B cell (primary cell): ENCODE measurements at regions not wholly inside any gene's neighbourhood (a gene's known extent, or its start where the extent isn't known, plus 50 kb on each side); places are given as distances from the start of the nearest gene placed in this dataset.

Experiments used
- ATAC-seq: fragments of 200-7000 bp; cut with Tn5 transposase; one replicate; pipeline ENCODE4 v1.10.0; 2021; ENCODE audit warnings: low read depth, mild to moderate bottlenecking, moderate number of reproducible peaks, moderate library complexity
- CTCF ChIA-PET: fragments of 350-600 bp; sonication (Branson Sonifier 250); formaldehyde crosslinking; loops from one replicate; lab custom pipeline; 2021; ENCODE audit warnings: antibody characterized with exemption, inconsistent platforms; lab: Charles Lee
- POLR2A ChIA-PET: fragments of 350-600 bp; sonication (Branson Sonifier 250); formaldehyde crosslinking; loops from one replicate; lab custom pipeline; 2021; ENCODE audit warnings: antibody characterized with exemption; lab: Charles Lee
- DNase-seq: peaks from one replicate; pipeline ENCODE4 v3.0.0; 2013
- H2AFZ ChIP-seq: 2 replicates; pipeline ENCODE4 v1.6.1; 2012; ENCODE audit warnings: mild to moderate bottlenecking, low read depth, low read length; ENCODE audit not compliant: insufficient read depth, poor library complexity, severe bottlenecking
- H3K27ac ChIP-seq, 2 donors: 1 replicate in 1 of 2; 2 replicates in 1 of 2; pipeline ENCODE4 v1.5.1; 2012 to 2013; ENCODE audit warnings: low read length in 2 of 2, mild to moderate bottlenecking in 2 of 2, moderate library complexity in 1 of 2
- H3K27me3 ChIP-seq, 4 experiments: fragments of 200-600 bp in 1 of 4; sonication (generic) in 1 of 4; replicated peaks in 1 of 4; 1 replicate in 2 of 4; 2 replicates in 2 of 4; pipeline versions ENCODE4 v1.6.1 to v1.7.0; 2013 to 2016; ENCODE audit warnings: low read length in 3 of 4, mild to moderate bottlenecking in 2 of 4, mixed read lengths in 1 of 4, moderate library complexity in 1 of 4; ENCODE audit not compliant: insufficient read depth in 4 of 4, control insufficient read depth in 3 of 4; ENCODE audit errors: control extremely low read depth in 1 of 4
- H3K36me3 ChIP-seq, 2 experiments: replicated peaks in 1 of 2; 1 replicate in 1 of 2; 2 replicates in 1 of 2; pipeline versions ENCODE4 v1.6.1 to v1.7.1; 2013; ENCODE audit warnings: low read length in 1 of 2; ENCODE audit not compliant: insufficient read depth in 2 of 2, control insufficient read depth in 1 of 2; ENCODE audit errors: control extremely low read depth in 1 of 2, extremely low read depth in 1 of 2
- H3K4me1 ChIP-seq, 2 donors: fragments of 200-600 bp in 1 of 2; sonication (generic) in 1 of 2; 1 replicate in 1 of 2; 2 replicates in 1 of 2; pipeline versions ENCODE4 v1.5.1 to v1.6.1; 2013 to 2017; ENCODE audit warnings: low read length in 2 of 2; ENCODE audit not compliant: control insufficient read depth in 2 of 2, insufficient read depth in 2 of 2
- H3K4me2 ChIP-seq: replicated peaks from 2 replicates; pipeline ENCODE3; 2012; ENCODE audit warnings: mild to moderate bottlenecking, low read depth, low read length; ENCODE audit not compliant: poor library complexity, severe bottlenecking
- H3K4me3 ChIP-seq, 5 experiments: fragments of 200-600 bp in 1 of 5; sonication (generic) in 1 of 5; 1 replicate in 3 of 5; 2 replicates in 2 of 5; pipeline versions ENCODE4 v1.5.1 to v1.7.0; 2011 to 2016; ENCODE audit warnings: low read length in 4 of 5, mild to moderate bottlenecking in 4 of 5, low read depth in 2 of 5, control low read depth in 1 of 5, moderate library complexity in 1 of 5; ENCODE audit not compliant: insufficient read depth in 1 of 5; ENCODE audit errors: control extremely low read depth in 1 of 5, extremely low read depth in 1 of 5
- H3K79me2 ChIP-seq: fragments of 200-600 bp; sonication (generic); one replicate; pipeline ENCODE4 v1.6.0; 2016; ENCODE audit warnings: low read length; ENCODE audit not compliant: control insufficient read depth, insufficient read depth
- H3K9ac ChIP-seq: fragments of 200-600 bp; sonication (generic); 2 replicates; pipeline ENCODE4 v1.6.1; 2017; ENCODE audit warnings: mild to moderate bottlenecking, low read length, moderate library complexity
- H3K9me3 ChIP-seq, 3 donors: one replicate each; pipeline versions ENCODE4 v1.6.1 to v1.7.1; 2013; ENCODE audit warnings: low read length in 2 of 3; ENCODE audit not compliant: control insufficient read depth in 2 of 3, insufficient read depth in 1 of 3; ENCODE audit errors: control extremely low read depth in 1 of 3
- H4K20me1 ChIP-seq: 2 replicates; pipeline ENCODE4 v1.6.0; 2012; ENCODE audit warnings: mild to moderate bottlenecking, low read length; ENCODE audit not compliant: insufficient read depth, control insufficient read depth, poor library complexity, severe bottlenecking
- H3K27ac Mint-ChIP-seq: one replicate; pipeline ENCODE4 v1.8.0; 2021; ENCODE audit warnings: mixed read lengths
- H3K27me3 Mint-ChIP-seq: one replicate; pipeline ENCODE4 v1.8.0; 2021; ENCODE audit warnings: mixed read lengths
- H3K4me1 Mint-ChIP-seq: one replicate; pipeline ENCODE4 v1.8.0; 2021; ENCODE audit warnings: mixed read lengths
- H3K4me3 Mint-ChIP-seq: one replicate; pipeline ENCODE4 v1.8.0; 2021; ENCODE audit warnings: mixed read lengths
- H3K9me3 Mint-ChIP-seq: one replicate; pipeline ENCODE4 v1.8.0; 2022; ENCODE audit warnings: mixed read lengths; ENCODE audit not compliant: insufficient read depth
- CTCF ChIP-seq: fragments of 200-600 bp; IDR thresholded peaks from one replicate; pipeline ENCODE4 v1.8.0; 2022; ENCODE audit warnings: antibody characterized with exemption, mild to moderate bottlenecking
- EZH2 ChIP-seq: IDR thresholded peaks from 2 replicates; pipeline ENCODE4 v1.6.1; 2012; ENCODE audit warnings: borderline replicate concordance, low read depth, mild to moderate bottlenecking, moderate library complexity, low read length; ENCODE audit not compliant: insufficient read depth, poor library complexity, severe bottlenecking
- WGBS: methylation state at CpG from one replicate; pipeline ENCODE4 v1.1.5; 2013; ENCODE audit warnings: missing lambda C conversion rate; ENCODE audit not compliant: insufficient coverage; 5-methylcytosine and 5-hydroxymethylcytosine counted together
- intact Hi-C: fragments of 100-400 bp; cut with micrococcal nuclease; formaldehyde crosslinking; loops from one replicate; pipeline ENCODE4 v1.10.0; 2022

GRCh38 chr16:80902306-80903110, 98.1 kb upstream of the CDYL2 start:
- H2AFZ ChIP-seq = no peak overlapping the region
- intact Hi-C loops = no loop called here
- ATAC-seq = no peak
- no peaks in the 10 kb centered on the region for H3K36me3 ChIP-seq
- no peak for TF ChIP-seq CTCF
- TF ChIP-seq EZH2 = no peak
- H4K20me1 ChIP-seq = no peaks in the 10 kb centered on the region
- H3K27ac ChIP-seq = no peak overlapping the region
- no peak overlapping the region for H3K4me3 ChIP-seq
- ChIA-PET CTCF (no interaction called here), POLR2A (no interaction called here)
- H3K27me3 ChIP-seq = no peaks in the 10 kb centered on the region
- H3K9me3 ChIP-seq = no peaks in the 10 kb centered on the region
- peaks cover 5% of the 10 kb centered on the region for H3K27me3 Mint-ChIP-seq
- no peaks in the 10 kb centered on the region for H3K9me3 Mint-ChIP-seq
- WGBS = 89% methylated on average over 14 of the region's 15 CpGs
- H3K79me2 ChIP-seq = no peaks in the 10 kb centered on the region
- no peaks in the 10 kb centered on the region for H3K4me1 ChIP-seq
- H3K4me1 Mint-ChIP-seq = no peaks in the 10 kb centered on the region
- H3K27ac Mint-ChIP-seq = no peak overlapping the region
- H3K4me2 ChIP-seq = no peak overlapping the region
- no peak overlapping the region for H3K9ac ChIP-seq
- no peak overlapping the region for H3K4me3 Mint-ChIP-seq
- DNase-seq = no peak

GRCh38 chr16:80900593-80900954, 96.2 kb upstream of the CDYL2 start:
- ChIA-PET POLR2A (no interaction called here), CTCF (no interaction called here)
- Histone ChIP-seq H3K4me3 (no peak overlapping the region), H4K20me1 (no peaks in the 10 kb centered on the region), H3K9me3 (no peaks in the 10 kb centered on the region), H3K4me1 (no peaks in the 10 kb centered on the region), H3K36me3 (no peaks in the 10 kb centered on the region), H3K79me2 (no peaks in the 10 kb centered on the region), H2AFZ (no peak overlapping the region), H3K9ac (no peak overlapping the region), H3K27me3 (no peaks in the 10 kb centered on the region), H3K27ac (no peak overlapping the region), H3K4me2 (no peak overlapping the region)
- intact Hi-C loops = no loop called here
- ATAC-seq = no peak
- no peaks in the 10 kb centered on the region for H3K4me1 Mint-ChIP-seq
- no peak for TF ChIP-seq CTCF
- no peaks in the 10 kb centered on the region for H3K9me3 Mint-ChIP-seq
- H3K4me3 Mint-ChIP-seq = no peak overlapping the region
- H3K27ac Mint-ChIP-seq = no peak overlapping the region
- 86% methylated on average over 8 of the region's 8 CpGs for WGBS
- no peak for DNase-seq
- peaks cover 5% of the 10 kb centered on the region for H3K27me3 Mint-ChIP-seq
